Erythroblast (primary cell): ENCODE measurements at regions not wholly inside any gene's neighbourhood (a gene's known extent, or its start where the extent isn't known, plus 50 kb on each side); places are given as distances from the start of the nearest gene placed in this dataset.

Experiments
- GATA1 ChIP-seq: IDR thresholded peaks from 2 replicates; pipeline ENCODE4 v1.6.1; 2011; ENCODE audit warnings: low read depth, mild to moderate bottlenecking, control low read depth, low read length, moderate library complexity
- POLR2A ChIP-seq: IDR thresholded peaks from 2 replicates; pipeline ENCODE4 v1.6.1; 2011; ENCODE audit warnings: mild to moderate bottlenecking, low read length

DNA sequence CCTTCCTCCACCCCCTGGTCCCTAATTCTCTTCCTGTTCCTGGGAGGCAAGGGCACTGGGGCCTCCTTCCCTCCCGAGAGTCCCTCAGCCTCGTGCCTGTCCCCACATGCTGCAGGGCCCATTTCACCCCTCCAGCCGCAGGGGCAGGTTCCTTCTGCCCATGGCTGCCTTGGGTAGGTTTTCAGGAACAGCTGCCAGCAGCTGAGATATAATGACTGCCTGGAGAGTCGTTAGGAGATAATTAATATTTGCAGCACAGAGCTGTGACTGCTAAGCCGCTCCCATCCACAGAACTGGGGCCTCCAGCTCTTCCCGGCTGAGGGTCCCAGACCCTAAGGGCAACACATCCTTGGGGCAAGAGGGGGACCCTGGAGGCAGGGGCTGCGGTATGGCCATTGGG, 211.9 kb upstream of the LHX5 start:
- no peak for TF ChIP-seq POLR2A
- TF ChIP-seq GATA1: no peak
